HG02610 (cell line): ENCODE measurements at regions not wholly inside any gene's neighbourhood (a gene's known extent, or its start where the extent isn't known, plus 50 kb on each side); places are given as distances from the start of the nearest gene placed in this dataset.
"Not testable (repeated sequence)": the region's sequence is repeated elsewhere in the genome, so short reads cannot be mapped to it uniquely, and the experiment has no call there.

Experiments used
- ATAC-seq: cut with Tn5 transposase; IDR thresholded peaks from one replicate; pipeline ENCODE4 v1.9.1; 2021; ENCODE audit warnings: mild to moderate bottlenecking, moderate library complexity; ENCODE audit not compliant: unreplicated experiment

GRCh38 chr6:49118478-49118877 is 344.6 kb downstream of the MMUT start:
- ATAC-seq: no peak

- no peak for ATAC-seq
Measured at GRCh38 chr6:49110916-49111315, 352.1 kb downstream of the MMUT start.

GRCh38 chr6:49097664-49098063 is 365.4 kb downstream of the MMUT start:
- ATAC-seq: not testable (repeated sequence)

GRCh38 chr6:49097116-49097515 is 365.9 kb downstream of the MMUT start:
- no peak for ATAC-seq

GRCh38 chr6:49088631-49089030 is 374.4 kb downstream of the MMUT start:
- no peak for ATAC-seq

GRCh38 chr6:49087369-49087768 is 375.7 kb downstream of the MMUT start:
- ATAC-seq: no peak

- ATAC-seq: no peak
Measured at GRCh38 chr6:49082611-49083010, 380.4 kb downstream of the MMUT start.

- ATAC-seq: no peak
Measured at GRCh38 chr6:49072885-49073620, 390.0 kb downstream of the MMUT start.

- no peak for ATAC-seq
Measured at GRCh38 chr6:49072146-49072545, 390.9 kb downstream of the MMUT start.

- ATAC-seq: no peak
Measured at GRCh38 chr6:49070411-49070810, 392.6 kb downstream of the MMUT start.

- ATAC-seq: no peak
Measured at GRCh38 chr6:49054311-49054710, 408.7 kb downstream of the MMUT start.

GRCh38 chr6:49052901-49053300 is 410.2 kb downstream of the MMUT start:
- ATAC-seq: no peak

- ATAC-seq: no peak
Measured at GRCh38 chr6:49051281-49051680, 411.8 kb downstream of the MMUT start.

- no peak for ATAC-seq
Measured at GRCh38 chr6:49050584-49050983, 412.5 kb downstream of the MMUT start.

GRCh38 chr6:49038294-49038822 is 424.7 kb downstream of the MMUT start:
- ATAC-seq: no peak

- no peak for ATAC-seq
Measured at GRCh38 chr6:49030251-49031020, 432.6 kb downstream of the MMUT start.

- no peak for ATAC-seq
Measured at GRCh38 chr6:49027644-49028043, 435.4 kb downstream of the MMUT start.

GRCh38 chr6:49025273-49026240 is 437.5 kb downstream of the MMUT start:
- ATAC-seq: no peak

GRCh38 chr6:49004801-49005200 is 458.3 kb downstream of the MMUT start:
- ATAC-seq: no peak

GRCh38 chr6:49003348-49003747 is 459.7 kb downstream of the MMUT start:
- no peak for ATAC-seq
